Stimulated activated effector memory CD8-positive, alpha-beta T cell treated with anti-CD3 and anti-CD28 coated beads, Interleukin-12 subunit alpha, Interleukin-12 subunit beta, amount 100 ng/mL, for 72 hours (primary cell): ENCODE measurements at regions not wholly inside any gene's neighbourhood (a gene's known extent, or its start where the extent isn't known, plus 50 kb on each side); places are given as distances from the start of the nearest gene placed in this dataset.

Source experiments
- ATAC-seq: fragments of 150-1000 bp; cut with Tn5 transposase; 2 replicates; pipeline ENCODE4 v1.10.0; 2021
- DNase-seq, 2 donors: peaks; one replicate each; pipeline ENCODE4 v3.0.0; 2021 to 2022; ENCODE audit warnings: low spot score in 2 of 2
- H3K27ac Mint-ChIP-seq: one replicate; pipeline ENCODE4 v1.8.0; 2022; ENCODE audit warnings: mild to moderate bottlenecking, mixed read lengths
- H3K36me3 Mint-ChIP-seq: one replicate; pipeline ENCODE4 v1.8.0; 2022; ENCODE audit warnings: mild to moderate bottlenecking, mixed read lengths
- H3K4me1 Mint-ChIP-seq: one replicate; pipeline ENCODE4 v1.8.0; 2022; ENCODE audit warnings: mixed read lengths
- H3K4me3 Mint-ChIP-seq: one replicate; pipeline ENCODE4 v1.8.0; 2022; ENCODE audit warnings: mild to moderate bottlenecking, mixed read lengths
- H3K9me3 Mint-ChIP-seq: one replicate; pipeline ENCODE4 v1.8.0; 2022; ENCODE audit warnings: mixed read lengths

- H3K9me3 Mint-ChIP-seq, result no peaks in the 10 kb centered on the region
- H3K36me3 Mint-ChIP-seq, result no peaks in the 10 kb centered on the region
- H3K27ac Mint-ChIP-seq, result no peak overlapping the region
- DNase-seq (no peak), ATAC-seq (no peak)
- H3K4me3 Mint-ChIP-seq, result no peak overlapping the region
- no peaks in the 10 kb centered on the region for H3K4me1 Mint-ChIP-seq
Measured at GRCh38 chr2:15724235-15724634, 132.6 kb downstream of the DDX1 start.

- no peak for DNase-seq
- Mint-ChIP-seq H3K4me3 (no peak overlapping the region), H3K9me3 (no peaks in the 10 kb centered on the region), H3K27ac (no peak overlapping the region), H3K36me3 (no peaks in the 10 kb centered on the region), H3K4me1 (no peaks in the 10 kb centered on the region)
- no peak for ATAC-seq
Measured at GRCh38 chr2:15725101-15725781, 133.6 kb downstream of the DDX1 start.

- Mint-ChIP-seq H3K27ac (no peak overlapping the region), H3K4me3 (no peak overlapping the region), H3K9me3 (no peaks in the 10 kb centered on the region), H3K36me3 (no peaks in the 10 kb centered on the region), H3K4me1 (no peaks in the 10 kb centered on the region)
- ATAC-seq (no peak), DNase-seq (no peak)
Measured at GRCh38 chr2:15725782-15726112, 134.1 kb downstream of the DDX1 start.

DNA sequence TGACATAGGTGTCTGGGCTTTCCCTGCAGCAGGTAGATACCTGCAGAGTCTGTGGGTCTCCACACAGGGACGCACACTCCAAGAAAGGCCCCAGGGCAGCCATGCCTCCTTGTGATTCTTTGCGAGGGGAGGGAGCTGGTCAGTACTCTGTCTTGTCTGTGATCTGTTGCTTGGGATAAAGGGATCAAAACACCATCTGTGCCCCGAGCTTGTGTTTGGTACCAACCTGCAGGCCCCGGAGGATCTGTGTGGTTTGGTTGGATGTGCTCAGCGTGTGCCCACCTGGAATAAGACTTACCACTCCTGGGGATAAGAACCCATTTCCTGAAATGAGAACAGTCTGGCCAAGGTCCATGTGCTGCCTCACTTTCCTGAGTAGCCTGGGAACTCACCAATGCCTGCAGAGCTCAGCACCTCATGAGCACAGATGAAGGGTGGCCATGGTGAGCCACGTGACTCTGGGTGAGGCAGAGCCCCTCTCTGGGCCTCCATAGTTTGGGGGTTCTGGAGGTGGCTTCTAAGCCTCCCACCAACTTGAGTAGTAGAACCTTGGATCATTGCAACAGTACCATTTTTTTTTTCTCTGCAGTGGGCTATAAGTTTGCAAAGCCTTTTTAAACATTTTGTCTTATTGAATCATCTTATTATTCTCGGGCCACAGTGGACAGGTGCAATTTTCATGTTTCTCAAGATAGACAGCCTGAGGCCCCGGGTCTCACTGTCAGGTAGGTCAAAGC lies 134.8 kb downstream of the DDX1 start:
- ATAC-seq (no peak), DNase-seq (no peak)
- no peak overlapping the region for H3K27ac Mint-ChIP-seq
- H3K4me3 Mint-ChIP-seq, result no peak overlapping the region
- H3K36me3 Mint-ChIP-seq, result no peaks in the 10 kb centered on the region
- H3K9me3 Mint-ChIP-seq, result no peaks in the 10 kb centered on the region
- no peaks in the 10 kb centered on the region for H3K4me1 Mint-ChIP-seq

- Mint-ChIP-seq H3K36me3 (no peaks in the 10 kb centered on the region), H3K27ac (no peak overlapping the region), H3K9me3 (no peaks in the 10 kb centered on the region), H3K4me1 (no peaks in the 10 kb centered on the region), H3K4me3 (no peak overlapping the region)
- DNase-seq (no peak), ATAC-seq (no peak)
Measured at GRCh38 chr2:15727396-15728244, 136.0 kb downstream of the DDX1 start.

DNA sequence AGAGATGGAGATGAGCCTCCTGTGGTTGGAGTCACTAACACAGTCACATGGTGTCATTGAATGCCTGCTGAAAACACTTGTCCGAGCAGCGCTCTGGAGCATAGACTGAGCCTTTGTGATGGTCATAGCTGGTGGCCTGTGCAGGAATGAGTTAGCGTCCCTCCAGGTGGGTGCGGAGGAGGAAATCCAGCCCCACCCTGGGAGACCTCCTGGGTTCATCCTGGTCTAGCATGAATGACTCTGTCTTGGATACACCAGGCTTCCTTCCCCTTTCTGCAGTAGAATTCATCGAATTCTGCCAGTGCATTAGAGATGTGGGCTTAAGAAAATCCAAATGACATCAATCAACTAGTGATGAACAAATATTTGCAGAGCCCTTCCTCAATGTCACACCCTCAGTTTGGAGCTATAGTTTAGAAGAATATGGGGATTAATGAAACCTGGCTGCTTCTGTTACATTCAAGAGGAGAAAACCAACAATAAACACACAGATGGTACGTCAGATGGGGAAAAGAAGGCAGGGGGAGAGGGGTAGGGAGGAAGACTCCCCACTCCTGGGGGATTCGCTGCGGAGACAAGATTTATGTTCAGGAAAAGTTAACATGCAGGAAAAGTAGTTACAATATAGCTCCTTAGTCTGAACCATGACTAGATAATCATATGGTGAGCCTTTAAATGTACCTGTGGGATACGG lies 136.7 kb downstream of the DDX1 start:
- no peaks in the 10 kb centered on the region for H3K4me1 Mint-ChIP-seq
- no peak overlapping the region for H3K4me3 Mint-ChIP-seq
- DNase-seq, result no peak
- H3K9me3 Mint-ChIP-seq, result no peaks in the 10 kb centered on the region
- no peak overlapping the region for H3K27ac Mint-ChIP-seq
- no peak for ATAC-seq
- H3K36me3 Mint-ChIP-seq, result no peaks in the 10 kb centered on the region

GRCh38 chr2:15729001-15729400 lies 137.3 kb downstream of the DDX1 start:
- H3K9me3 Mint-ChIP-seq, result no peaks in the 10 kb centered on the region
- DNase-seq, result no peak
- no peak overlapping the region for H3K27ac Mint-ChIP-seq
- H3K4me1 Mint-ChIP-seq, result no peaks in the 10 kb centered on the region
- no peaks in the 10 kb centered on the region for H3K36me3 Mint-ChIP-seq
- H3K4me3 Mint-ChIP-seq, result no peak overlapping the region
- ATAC-seq, result no peak

GRCh38 chr2:15729709-15730544 lies 138.3 kb downstream of the DDX1 start:
- ATAC-seq, result no peak
- Mint-ChIP-seq H3K36me3 (no peaks in the 10 kb centered on the region), H3K9me3 (no peaks in the 10 kb centered on the region), H3K27ac (no peak overlapping the region), H3K4me1 (no peaks in the 10 kb centered on the region), H3K4me3 (no peak overlapping the region)
- no peak for DNase-seq

DNA sequence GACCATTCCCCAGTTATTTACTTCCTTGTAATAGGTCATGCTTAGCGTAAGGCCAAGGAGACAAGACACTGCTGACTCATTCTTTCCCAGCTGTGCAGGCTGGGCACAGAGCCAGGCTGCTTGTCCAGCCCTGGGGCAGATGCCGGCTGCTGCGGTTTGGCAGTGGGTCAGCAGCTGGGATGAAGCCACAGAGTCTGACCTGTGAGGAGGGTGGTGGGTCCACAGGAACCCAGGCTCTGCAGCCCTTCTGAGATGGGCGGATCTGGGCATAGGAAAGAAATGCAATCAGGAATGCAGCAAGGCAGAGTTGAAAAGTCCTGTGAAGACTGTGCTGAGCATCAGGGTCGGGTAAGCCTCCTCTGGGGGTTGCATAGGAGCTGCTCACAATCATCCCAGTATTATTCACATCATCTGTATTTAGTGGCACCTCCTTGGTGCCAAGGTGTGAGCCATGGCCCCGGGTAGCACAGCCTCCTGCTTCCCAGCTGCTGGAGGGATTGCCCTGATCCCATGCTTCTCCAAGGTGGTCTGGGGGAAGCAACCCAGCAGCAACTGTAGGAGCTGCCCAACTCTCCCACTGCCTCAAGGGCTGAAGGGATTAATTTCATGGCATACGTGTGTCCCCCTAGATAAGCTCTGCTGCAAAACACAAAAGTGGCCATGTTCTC lies 139.0 kb downstream of the DDX1 start:
- Mint-ChIP-seq H3K9me3 (no peaks in the 10 kb centered on the region), H3K36me3 (no peaks in the 10 kb centered on the region), H3K27ac (no peak overlapping the region), H3K4me1 (no peaks in the 10 kb centered on the region), H3K4me3 (no peak overlapping the region)
- DNase-seq (no peak), ATAC-seq (peak; percentile 11)

- no peaks in the 10 kb centered on the region for H3K9me3 Mint-ChIP-seq
- no peak overlapping the region for H3K4me3 Mint-ChIP-seq
- H3K4me1 Mint-ChIP-seq, result no peaks in the 10 kb centered on the region
- DNase-seq (no peak), ATAC-seq (peak; percentile 14)
- H3K36me3 Mint-ChIP-seq, result no peaks in the 10 kb centered on the region
- H3K27ac Mint-ChIP-seq, result no peak overlapping the region
Measured at GRCh38 chr2:15731213-15731888, 139.7 kb downstream of the DDX1 start.

GRCh38 chr2:15731889-15732271 lies 140.2 kb downstream of the DDX1 start:
- ATAC-seq, result no peak
- no peak for DNase-seq
- Mint-ChIP-seq H3K36me3 (no peaks in the 10 kb centered on the region), H3K27ac (no peak overlapping the region), H3K9me3 (no peaks in the 10 kb centered on the region), H3K4me1 (no peaks in the 10 kb centered on the region), H3K4me3 (no peak overlapping the region)

- H3K36me3 Mint-ChIP-seq, result no peaks in the 10 kb centered on the region
- H3K27ac Mint-ChIP-seq, result no peak overlapping the region
- H3K4me3 Mint-ChIP-seq, result no peak overlapping the region
- no peaks in the 10 kb centered on the region for H3K9me3 Mint-ChIP-seq
- ATAC-seq (no peak), DNase-seq (no peak)
- no peaks in the 10 kb centered on the region for H3K4me1 Mint-ChIP-seq
Measured at GRCh38 chr2:15732341-15733077, 140.8 kb downstream of the DDX1 start.

GRCh38 chr2:15733867-15734673 lies 142.4 kb downstream of the DDX1 start:
- Mint-ChIP-seq H3K4me3 (no peak overlapping the region), H3K4me1 (no peaks in the 10 kb centered on the region), H3K9me3 (no peaks in the 10 kb centered on the region), H3K36me3 (no peaks in the 10 kb centered on the region), H3K27ac (no peak overlapping the region)
- ATAC-seq (no peak), DNase-seq (no peak)
